HG02759 (cell line): ENCODE measurements at regions not wholly inside any gene's neighbourhood (a gene's known extent, or its start where the extent isn't known, plus 50 kb on each side); places are given as distances from the start of the nearest gene placed in this dataset.
"Not testable (repeated sequence)": the region's sequence is repeated elsewhere in the genome, so short reads cannot be mapped to it uniquely, and the experiment has no call there.

ENCODE experiments used
- ATAC-seq: cut with Tn5 transposase; IDR thresholded peaks from one replicate; pipeline ENCODE4 v1.9.1; 2021; ENCODE audit warnings: mild to moderate bottlenecking, moderate library complexity; ENCODE audit not compliant: unreplicated experiment

- ATAC-seq, result no peak
These were observed 138.0 kb upstream of the ZNF217 start for GRCh38 chr20:53731595-53731994.

GRCh38 chr20:53728359-53728758, 134.7 kb upstream of the ZNF217 start:
- no peak for ATAC-seq

GRCh38 chr20:53727239-53727638, 133.6 kb upstream of the ZNF217 start:
- not testable (repeated sequence) for ATAC-seq

- ATAC-seq, result no peak
These were observed 131.9 kb upstream of the ZNF217 start for GRCh38 chr20:53725575-53725970.

- no peak for ATAC-seq
These were observed 130.0 kb upstream of the ZNF217 start for GRCh38 chr20:53723621-53724020.

DNA sequence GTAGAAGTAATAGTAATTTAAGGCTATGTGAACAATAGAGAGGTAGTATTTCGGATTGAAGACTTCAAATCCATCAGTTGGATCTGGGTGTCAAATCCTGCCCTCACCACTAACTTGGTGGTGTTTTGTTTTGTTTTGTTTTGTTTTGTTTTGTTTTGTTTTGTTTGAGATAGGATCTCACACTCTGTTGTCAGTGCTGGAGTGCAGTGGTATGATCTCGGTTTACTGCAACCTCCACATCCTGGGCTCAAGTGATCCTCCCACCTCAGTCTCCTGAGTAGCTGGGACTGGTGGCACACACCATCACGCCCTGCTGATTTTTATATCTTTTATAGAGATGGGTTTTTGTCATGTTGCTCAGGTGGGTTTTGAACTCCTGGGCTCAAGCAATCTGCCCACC, 129.4 kb upstream of the ZNF217 start:
- no peak for ATAC-seq

- ATAC-seq, result no peak
These were observed 128.9 kb upstream of the ZNF217 start for GRCh38 chr20:53722515-53723036.

GRCh38 chr20:53721445-53721963, 127.9 kb upstream of the ZNF217 start:
- peak; percentile 19 for ATAC-seq

DNA sequence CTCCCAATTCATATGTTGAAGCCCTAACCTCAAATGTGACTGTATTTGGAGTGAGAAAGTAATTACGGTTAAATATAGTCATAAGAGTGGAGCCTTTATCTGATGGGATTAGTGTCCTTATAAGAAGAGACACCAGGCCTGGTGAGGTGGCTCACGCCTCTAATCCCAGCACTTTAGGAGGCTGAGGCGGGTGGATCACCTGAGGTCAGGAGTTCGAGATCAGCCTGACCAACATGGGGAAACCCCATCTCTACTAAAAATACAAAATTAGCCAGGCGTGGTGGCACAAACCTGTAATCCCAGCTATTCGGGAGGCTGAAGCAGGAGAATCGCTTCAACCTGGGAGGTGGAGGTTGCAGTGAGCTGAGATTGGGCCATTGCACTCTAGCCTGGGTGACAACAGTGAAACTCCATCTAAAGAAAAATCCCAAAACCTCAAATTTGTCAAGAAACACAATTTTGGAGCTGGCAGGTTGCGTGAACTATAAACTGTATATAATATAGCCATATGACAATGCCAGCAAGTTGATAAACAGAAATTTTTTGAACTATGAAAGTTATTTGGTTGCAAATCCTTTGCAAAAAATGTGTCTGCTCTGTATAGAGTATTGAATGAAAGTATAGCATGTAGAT, 125.6 kb upstream of the ZNF217 start:
- not testable (repeated sequence) for ATAC-seq

DNA sequence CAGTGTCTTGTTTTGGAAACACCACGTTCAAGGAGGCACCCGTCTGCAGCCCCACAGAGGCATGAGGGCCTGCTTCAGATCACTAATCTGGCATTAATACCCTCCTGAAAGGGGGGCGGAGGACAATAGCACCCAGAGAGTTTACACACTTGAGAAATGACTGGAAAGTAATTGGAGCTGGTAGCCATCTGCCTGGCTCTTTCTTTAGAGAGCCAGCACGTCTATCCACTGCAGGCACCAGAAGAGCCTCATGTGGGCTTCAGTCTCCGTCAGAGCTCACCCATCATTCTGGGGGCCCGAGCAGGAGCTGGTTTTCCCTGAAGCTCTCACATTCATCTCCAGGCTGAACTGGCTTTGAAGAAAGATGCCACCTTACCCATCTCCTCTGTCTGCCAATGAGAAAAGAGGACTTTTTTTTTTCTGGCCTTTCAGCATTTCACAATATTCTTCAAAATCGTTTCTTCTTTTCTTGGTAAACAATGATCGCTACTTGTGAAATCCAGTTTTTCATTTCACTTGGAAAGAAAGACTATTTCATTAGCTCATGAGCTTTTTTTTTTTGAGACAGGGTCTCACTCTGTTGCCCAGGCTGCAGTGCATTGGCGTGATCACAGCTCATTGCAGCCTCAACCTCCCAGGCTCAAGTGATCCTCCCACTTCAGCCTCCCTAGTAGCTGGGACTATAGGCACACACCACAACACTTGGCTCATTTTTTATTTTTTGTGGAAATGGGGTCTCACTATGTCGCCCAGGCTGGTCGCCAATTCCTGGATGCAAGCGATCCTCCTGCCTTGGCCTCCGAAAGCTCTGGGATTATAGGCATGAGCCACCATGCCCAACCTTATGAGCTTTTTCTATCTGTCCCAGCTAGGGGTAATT, 124.7 kb upstream of the ZNF217 start:
- no peak for ATAC-seq

DNA sequence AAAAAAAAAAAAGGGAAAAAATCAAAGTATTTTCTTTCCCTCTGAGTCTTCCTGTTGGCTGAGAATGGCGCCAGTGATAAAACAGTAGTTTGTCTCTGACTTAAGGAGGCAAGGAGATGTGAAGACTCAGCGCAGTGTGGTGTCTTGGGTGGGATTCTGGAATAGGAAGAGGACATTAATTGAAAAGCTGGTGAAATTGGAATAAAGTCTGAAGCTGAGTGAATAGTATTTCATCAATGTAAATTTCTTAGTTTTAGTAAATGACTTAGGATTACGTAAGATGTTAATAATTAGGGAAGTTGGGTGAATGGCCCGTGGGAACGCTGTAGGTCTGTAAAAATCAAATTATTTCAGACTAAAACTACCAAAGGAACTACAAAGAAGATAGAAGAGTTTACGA, 122.8 kb upstream of the ZNF217 start:
- no peak for ATAC-seq

DNA sequence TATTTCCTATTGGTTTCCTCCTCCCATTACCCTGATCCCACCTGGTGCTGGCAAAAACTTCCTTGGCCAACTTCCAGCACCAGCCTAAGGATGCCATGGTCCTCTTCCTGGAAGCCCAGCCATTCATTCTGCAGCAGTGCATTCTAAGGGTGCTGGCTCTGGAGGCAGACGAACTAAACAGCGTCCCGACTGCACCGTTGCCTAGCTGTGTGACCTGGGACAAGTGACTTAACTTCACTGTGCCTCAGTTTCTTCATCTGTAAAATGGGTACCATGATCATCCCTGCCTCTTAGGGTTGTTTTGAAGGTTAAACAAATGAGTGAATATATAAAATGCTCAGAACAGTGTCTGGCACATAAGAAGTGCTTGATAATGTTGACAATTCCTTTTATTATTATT, 120.9 kb upstream of the ZNF217 start:
- no peak for ATAC-seq

DNA sequence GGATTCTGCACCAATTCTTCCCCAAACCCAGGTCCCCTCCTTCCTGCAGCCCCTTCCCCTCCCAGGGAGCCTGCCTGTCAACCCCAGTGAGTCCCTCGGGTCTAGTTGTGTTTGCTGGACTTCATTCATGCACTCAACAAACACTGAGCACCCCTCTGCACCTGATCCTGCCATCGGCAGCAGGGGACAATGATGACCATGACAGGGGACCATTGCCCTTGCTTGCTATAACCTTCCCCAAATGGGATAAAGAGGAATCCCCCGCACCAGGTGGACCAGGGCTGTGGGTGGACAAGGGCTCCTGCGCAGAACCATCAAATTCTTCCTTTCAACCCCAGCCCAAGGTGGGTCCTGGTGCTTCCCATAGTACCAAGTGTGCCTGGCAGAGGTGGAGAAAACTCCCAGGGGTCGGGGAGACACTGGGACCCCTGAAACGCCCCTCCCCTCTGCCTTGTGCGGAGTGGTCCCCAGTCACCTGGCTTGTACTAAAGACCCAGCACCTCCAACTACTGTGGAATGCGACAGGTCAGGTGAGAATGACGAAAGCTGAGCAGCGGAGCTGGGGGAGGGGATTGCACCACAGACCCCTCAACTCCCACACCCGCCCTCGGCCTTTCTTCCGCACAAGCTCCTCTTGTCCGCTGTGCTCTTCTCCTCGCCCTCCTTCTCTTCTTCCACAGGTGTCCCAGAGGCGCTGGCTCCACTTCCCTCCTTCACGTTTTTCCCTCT, 119.9 kb upstream of the ZNF217 start:
- ATAC-seq, result no peak

- no peak for ATAC-seq
These were observed 118.8 kb upstream of the ZNF217 start for GRCh38 chr20:53712212-53712977.

GRCh38 chr20:53711333-53712211, 117.9 kb upstream of the ZNF217 start:
- no peak for ATAC-seq

DNA sequence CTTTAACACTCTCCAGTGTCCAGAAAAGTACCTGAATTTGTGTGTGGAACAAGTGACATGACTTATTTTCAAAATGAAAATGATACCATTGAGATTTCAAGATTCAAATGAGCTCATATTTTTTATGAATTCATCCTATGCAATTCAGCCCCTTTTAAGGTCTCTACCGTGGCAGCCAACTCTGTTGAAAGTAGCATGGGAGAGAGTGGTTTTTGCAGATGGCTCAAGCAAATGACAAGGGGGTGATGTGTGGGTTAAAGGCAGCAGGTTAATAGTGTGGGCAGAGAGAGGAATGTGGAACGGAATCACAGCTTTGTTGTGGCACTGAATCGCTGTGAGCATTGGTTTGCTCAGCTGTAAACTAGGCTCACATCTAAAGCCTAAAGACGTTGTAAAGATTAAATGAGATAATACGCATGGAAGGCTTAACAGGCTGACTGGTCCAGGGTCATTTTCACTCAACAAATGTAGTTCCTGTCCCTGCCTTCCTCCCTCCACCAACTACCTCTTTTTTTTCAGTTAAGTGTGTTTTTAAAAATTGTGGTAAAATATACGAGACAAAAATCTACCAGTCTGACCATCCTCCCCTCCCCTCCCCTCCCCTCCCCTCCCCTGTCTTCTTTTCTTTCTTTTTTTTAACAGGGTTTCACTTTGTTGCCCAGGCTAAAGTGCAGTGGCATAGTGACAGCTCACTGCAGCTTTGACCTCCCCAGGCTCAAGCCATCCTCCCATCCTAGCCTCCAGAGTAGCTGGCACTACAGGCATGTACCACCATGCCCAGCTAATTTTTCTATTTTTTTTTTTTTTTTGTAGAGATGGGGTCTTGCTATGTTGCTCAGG, 114.7 kb upstream of the ZNF217 start:
- ATAC-seq, result peak; percentile 74

GRCh38 chr20:53707371-53708055, 113.9 kb upstream of the ZNF217 start:
- ATAC-seq, result peak; percentile 33
